ENCODE measurements at regions not wholly inside any gene's neighbourhood (a gene's known extent, or its start where the extent isn't known, plus 50 kb on each side); places are given as distances from the start of the nearest gene placed in this dataset.
"Not testable (repeated sequence)": the region's sequence is repeated elsewhere in the genome, so short reads cannot be mapped to it uniquely, and the experiment has no call there.

DNA sequence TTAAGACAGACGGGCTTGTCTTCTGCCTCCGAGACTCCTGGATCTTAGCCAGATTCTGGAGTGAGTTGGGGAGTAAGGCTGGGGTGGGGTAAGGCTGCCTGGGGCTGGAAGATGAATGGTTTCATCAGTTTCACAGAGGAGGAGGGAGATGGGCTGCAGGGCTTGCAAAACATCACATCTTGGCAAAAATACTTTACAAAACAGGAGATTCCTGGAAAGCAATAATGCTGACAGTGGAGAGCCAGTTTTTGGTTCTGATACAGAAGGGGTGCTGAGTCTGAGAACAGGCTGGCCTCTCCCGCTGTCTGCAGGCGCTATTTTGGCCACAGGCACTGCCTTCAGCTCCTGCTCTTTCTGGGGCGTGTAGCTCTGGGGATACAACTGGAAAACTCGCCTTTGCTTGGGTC is 83.4 kb upstream of the KCNE2 start:
- DNase-seq, result peak in 1 of 2 donors; percentile 40

DNA sequence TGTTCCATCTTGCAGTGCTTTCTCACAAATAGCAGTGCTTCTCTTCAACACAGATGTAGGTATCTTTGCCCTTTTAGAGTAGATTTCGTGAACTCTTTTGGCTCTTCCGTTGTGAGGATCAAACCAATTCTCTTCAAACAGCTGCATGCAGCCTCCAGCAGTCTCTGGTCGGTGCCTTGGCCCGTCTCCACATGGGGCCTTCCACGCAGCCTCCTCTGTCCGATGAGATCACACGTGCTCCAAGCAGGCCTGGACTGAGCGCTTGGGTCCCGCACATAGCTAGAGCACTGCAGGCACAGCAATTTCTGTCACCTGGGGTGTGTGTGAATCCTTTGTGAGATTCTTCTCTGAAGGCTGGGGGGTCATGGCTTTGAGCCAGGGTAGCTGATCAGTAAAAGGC is 82.8 kb upstream of the KCNE2 start:
- H3K9me3 ChIP-seq, result no peaks in the 10 kb centered on the region
- peaks cover 0 to 26% (median 5%) of the 10 kb centered on the region in 4 donors for H3K4me1 ChIP-seq
- no peak overlapping the region for H3K27ac ChIP-seq
- DNase-seq, result no peak
- no peaks in the 10 kb centered on the region for H3K27me3 ChIP-seq
- no peaks in the 10 kb centered on the region for H3K36me3 ChIP-seq
- intact Hi-C loops (cut with DNase I; ENCODE audit: low total_unique reads), result no loop called here
- TF ChIP-seq, protein P1, sequence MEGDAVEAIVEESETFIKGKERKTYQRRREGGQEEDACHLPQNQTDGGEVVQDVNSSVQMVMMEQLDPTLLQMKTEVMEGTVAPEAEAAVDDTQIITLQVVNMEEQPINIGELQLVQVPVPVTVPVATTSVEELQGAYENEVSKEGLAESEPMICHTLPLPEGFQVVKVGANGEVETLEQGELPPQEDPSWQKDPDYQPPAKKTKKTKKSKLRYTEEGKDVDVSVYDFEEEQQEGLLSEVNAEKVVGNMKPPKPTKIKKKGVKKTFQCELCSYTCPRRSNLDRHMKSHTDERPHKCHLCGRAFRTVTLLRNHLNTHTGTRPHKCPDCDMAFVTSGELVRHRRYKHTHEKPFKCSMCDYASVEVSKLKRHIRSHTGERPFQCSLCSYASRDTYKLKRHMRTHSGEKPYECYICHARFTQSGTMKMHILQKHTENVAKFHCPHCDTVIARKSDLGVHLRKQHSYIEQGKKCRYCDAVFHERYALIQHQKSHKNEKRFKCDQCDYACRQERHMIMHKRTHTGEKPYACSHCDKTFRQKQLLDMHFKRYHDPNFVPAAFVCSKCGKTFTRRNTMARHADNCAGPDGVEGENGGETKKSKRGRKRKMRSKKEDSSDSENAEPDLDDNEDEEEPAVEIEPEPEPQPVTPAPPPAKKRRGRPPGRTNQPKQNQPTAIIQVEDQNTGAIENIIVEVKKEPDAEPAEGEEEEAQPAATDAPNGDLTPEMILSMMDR (IDR thresholded peaks at IDR 0.05), result no peak
- no peak overlapping the region for H3K4me3 ChIP-seq

More for the DNA sequence above, 83.4 kb upstream of the KCNE2 start:
- no peaks in the 10 kb centered on the region for H3K9me3 ChIP-seq
- no peak overlapping the region for H3K4me3 ChIP-seq
- no peaks in the 10 kb centered on the region for H3K36me3 ChIP-seq
- intact Hi-C loops (cut with DNase I; ENCODE audit: low total_unique reads), result no loop called here
- no peak overlapping the region for H3K27ac ChIP-seq
- TF ChIP-seq, protein P1 (IDR thresholded peaks at IDR 0.05), result no peak
- peaks cover 0 to 26% (median 5%) of the 10 kb centered on the region in 4 donors for H3K4me1 ChIP-seq
- no peaks in the 10 kb centered on the region for H3K27me3 ChIP-seq

- no peaks in the 10 kb centered on the region for H3K36me3 ChIP-seq
- no peak overlapping the region for H3K4me3 ChIP-seq
- H3K4me1 ChIP-seq, result peaks cover 0 to 26% (median 5%) of the 10 kb centered on the region in 4 donors
- H3K27me3 ChIP-seq, result no peaks in the 10 kb centered on the region
- TF ChIP-seq, protein P1 (IDR thresholded peaks at IDR 0.05), result no peak
- DNase-seq, result no peak
- H3K27ac ChIP-seq, result no peak overlapping the region
- intact Hi-C loops (cut with DNase I; ENCODE audit: low total_unique reads), result no loop called here
- no peaks in the 10 kb centered on the region for H3K9me3 ChIP-seq
Measured at GRCh38 chr21:34282223-34282622, 81.6 kb upstream of the KCNE2 start.

DNA sequence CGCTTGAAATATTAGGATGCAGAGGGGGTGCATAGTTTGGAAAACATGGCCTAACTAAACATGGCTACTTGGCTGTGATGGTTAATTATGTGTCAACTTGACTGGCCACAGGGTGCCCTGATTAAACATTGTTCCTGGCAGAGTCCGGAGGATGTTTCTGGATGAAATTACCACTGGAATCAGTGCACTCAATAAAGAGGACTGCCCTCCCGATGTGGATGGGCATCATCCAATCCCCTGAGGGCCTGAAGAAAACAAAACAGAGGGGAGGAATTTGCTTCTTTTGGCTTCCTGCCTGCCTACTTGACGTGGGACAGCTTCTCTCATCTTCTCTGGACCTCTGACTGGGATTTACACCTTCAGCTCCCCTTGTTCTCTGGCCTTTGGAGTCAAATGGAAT is 79.1 kb upstream of the KCNE2 start:
- H3K27me3 ChIP-seq, result no peaks in the 10 kb centered on the region
- H3K27ac ChIP-seq, result no peak overlapping the region
- no peaks in the 10 kb centered on the region for H3K36me3 ChIP-seq
- H3K4me3 ChIP-seq, result no peak overlapping the region
- TF ChIP-seq, protein P1 (IDR thresholded peaks at IDR 0.05), result no peak
- DNase-seq, result no peak
- peaks cover 0 to 8% (median 0%) of the 10 kb centered on the region in 3 donors for H3K9me3 ChIP-seq
- peaks cover 0 to 20% (median 5%) of the 10 kb centered on the region in 4 donors for H3K4me1 ChIP-seq
- intact Hi-C loops (cut with DNase I; ENCODE audit: low total_unique reads), result no loop called here

DNA sequence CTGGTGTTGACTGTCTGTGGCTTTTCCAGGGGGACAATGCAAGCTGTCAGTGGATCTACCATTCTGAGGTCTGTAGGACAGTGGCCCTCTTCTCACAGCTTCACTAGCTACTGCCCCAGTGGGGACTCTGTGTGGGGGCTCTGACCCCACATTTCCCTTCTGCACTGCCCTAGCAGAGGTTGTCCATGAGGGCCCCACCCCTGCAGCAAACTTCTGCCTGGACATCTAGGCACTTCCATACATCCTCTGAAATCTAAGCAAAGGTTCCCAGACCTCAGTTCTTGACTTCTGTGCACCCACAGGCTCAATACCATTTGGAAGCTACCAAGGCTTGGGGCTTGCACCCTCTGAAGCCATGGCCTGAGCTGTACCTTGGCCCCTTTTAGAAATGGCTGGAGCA is 75.8 kb upstream of the KCNE2 start:
- intact Hi-C loops (cut with DNase I; ENCODE audit: low total_unique reads); H3K27ac ChIP-seq; H3K4me1 ChIP-seq; H3K4me3 ChIP-seq; H3K36me3 ChIP-seq; H3K9me3 ChIP-seq; DNase-seq; H3K27me3 ChIP-seq: not testable (repeated sequence)

- TF ChIP-seq, protein P1 (IDR thresholded peaks at IDR 0.05), result no peak
- H3K4me3 ChIP-seq, result no peak overlapping the region
- H3K9me3 ChIP-seq, result peaks cover 0 to 8% (median 0%) of the 10 kb centered on the region in 3 donors
- no peaks in the 10 kb centered on the region for H3K27me3 ChIP-seq
- no peak for DNase-seq
- H3K27ac ChIP-seq, result no peak overlapping the region
- H3K4me1 ChIP-seq, result no peaks in the 10 kb centered on the region
- intact Hi-C loops (cut with DNase I; ENCODE audit: low total_unique reads), result no loop called here
- no peaks in the 10 kb centered on the region for H3K36me3 ChIP-seq
Measured at GRCh38 chr21:34289856-34290255, 74.0 kb upstream of the KCNE2 start.

All from tibial artery (tissue), 4 donors.